MM.1S (cell line): ENCODE measurements at regions not wholly inside any gene's neighbourhood (a gene's known extent, or its start where the extent isn't known, plus 50 kb on each side); places are given as distances from the start of the nearest gene placed in this dataset.

Experiments
- DNase-seq: peaks from one replicate; pipeline ENCODE4 v3.0.0-alpha.2; 2015
- H2AFZ ChIP-seq: fragments of 300-600 bp; sonication (generic); 2 replicates; pipeline ENCODE4 v1.6.0; 2016; ENCODE audit warnings: antibody characterized with exemption, low read length
- H3F3A ChIP-seq: fragments of 300-600 bp; sonication (generic); 2 replicates; pipeline ENCODE4 v1.6.1; 2016; ENCODE audit warnings: mild to moderate bottlenecking, antibody characterized with exemption, low read length, moderate library complexity, mixed read lengths; ENCODE audit not compliant: insufficient read depth
- H3K27ac ChIP-seq: fragments of 300-600 bp; sonication (generic); 2 replicates; pipeline ENCODE4 v1.5.1; 2016; ENCODE audit warnings: mild to moderate bottlenecking, low read length
- H3K27me3 ChIP-seq: fragments of 300-600 bp; sonication (generic); replicated peaks from 2 replicates; pipeline ENCODE4 v1.6.0; 2016; ENCODE audit warnings: low read length; ENCODE audit not compliant: insufficient read depth
- H3K36me3 ChIP-seq: fragments of 300-600 bp; sonication (generic); replicated peaks from 2 replicates; pipeline ENCODE4 v1.6.1; 2016; ENCODE audit warnings: mild to moderate bottlenecking, low read length, mixed read lengths; ENCODE audit not compliant: insufficient read depth
- H3K4me1 ChIP-seq: fragments of 300-600 bp; sonication (generic); 2 replicates; pipeline ENCODE4 v1.6.1; 2016; ENCODE audit warnings: low read length, mixed read lengths
- H3K4me2 ChIP-seq: fragments of 300-600 bp; sonication (generic); 2 replicates; pipeline ENCODE4 v1.6.0; 2016; ENCODE audit warnings: low read depth, low read length
- H3K4me3 ChIP-seq: fragments of 300-600 bp; sonication (generic); 2 replicates; pipeline ENCODE4 v1.5.1; 2016; ENCODE audit warnings: low read length, mixed read lengths
- H3K79me2 ChIP-seq: fragments of 300-600 bp; sonication (generic); 2 replicates; pipeline ENCODE4 v1.6.1; 2016; ENCODE audit warnings: mixed run types, low read length, mixed read lengths
- H3K9ac ChIP-seq: fragments of 300-600 bp; sonication (generic); 2 replicates; pipeline ENCODE4 v1.6.1; 2016; ENCODE audit warnings: low read length, mixed read lengths
- H3K9me2 ChIP-seq: fragments of 300-600 bp; sonication (generic); replicated peaks from 2 replicates; pipeline ENCODE4 v1.6.1; 2016; ENCODE audit warnings: mild to moderate bottlenecking, low read length, mixed read lengths; ENCODE audit not compliant: insufficient read depth
- H3K9me3 ChIP-seq: fragments of 300-600 bp; sonication (generic); replicated peaks from 2 replicates; pipeline ENCODE4 v1.6.1; 2016; ENCODE audit warnings: mild to moderate bottlenecking, low read length, mixed read lengths; ENCODE audit not compliant: insufficient read depth
- H4K20me1 ChIP-seq: fragments of 300-600 bp; sonication (generic); 2 replicates; pipeline ENCODE4 v1.6.1; 2016; ENCODE audit warnings: mild to moderate bottlenecking, low read length, moderate library complexity, mixed read lengths; ENCODE audit not compliant: insufficient read depth
- CTCF ChIP-seq: fragments of 300-600 bp; sonication (generic); IDR thresholded peaks from 2 replicates; pipeline ENCODE4 v1.5.1; 2016; ENCODE audit warnings: antibody characterized with exemption, low read length, mixed read lengths
- EZH2 ChIP-seq: fragments of 300-600 bp; sonication (generic); optimal IDR thresholded peaks from 2 replicates; pipeline ENCODE3; 2017; ENCODE audit warnings: low read depth, mild to moderate bottlenecking, antibody characterized with exemption, low read length, mixed read lengths
- EZH2phosphoT487 ChIP-seq: fragments of 300-600 bp; sonication (generic); IDR thresholded peaks from 2 replicates; pipeline ENCODE4 v1.6.1; 2018; ENCODE audit warnings: antibody characterized with exemption, low read length

GRCh38 chr2:190117305-190117704 is 54.8 kb upstream of the MSTN start:
- no peak overlapping the region for H2AFZ ChIP-seq
- no peak overlapping the region for H3K4me2 ChIP-seq
- no peaks in the 10 kb centered on the region; the same call in 1 of the 2 replicates for H3K4me1 ChIP-seq
- DNase-seq, result no peak
- H3K79me2 ChIP-seq, result no peaks in the 10 kb centered on the region
- H3K9me3 ChIP-seq, result no peaks in the 10 kb centered on the region
- no peak overlapping the region for H3K9ac ChIP-seq
- TF ChIP-seq CTCF (no peak), EZH2phosphoT487 (no peak), EZH2 (no peak)
- H4K20me1 ChIP-seq, result no peaks in the 10 kb centered on the region
- no peak overlapping the region for H3K27ac ChIP-seq
- H3K27me3 ChIP-seq, result no peaks in the 10 kb centered on the region
- H3F3A ChIP-seq, result no peaks in the 10 kb centered on the region
- no peaks in the 10 kb centered on the region for H3K9me2 ChIP-seq
- no peaks in the 10 kb centered on the region for H3K36me3 ChIP-seq
- no peak overlapping the region for H3K4me3 ChIP-seq

GRCh38 chr2:190113000-190113399 is 50.5 kb upstream of the MSTN start:
- H3K9me2 ChIP-seq, result no peaks in the 10 kb centered on the region
- H3K4me3 ChIP-seq, result no peak overlapping the region
- no peaks in the 10 kb centered on the region for H3K27me3 ChIP-seq
- no peaks in the 10 kb centered on the region for H3K36me3 ChIP-seq
- H3K27ac ChIP-seq, result no peak overlapping the region
- H3K9ac ChIP-seq, result no peak overlapping the region
- no peak overlapping the region for H3K4me2 ChIP-seq
- H3K4me1 ChIP-seq, result no peaks in the 10 kb centered on the region
- no peak for TF ChIP-seq CTCF
- H4K20me1 ChIP-seq, result no peaks in the 10 kb centered on the region
- no peaks in the 10 kb centered on the region for H3K79me2 ChIP-seq
- no peak for DNase-seq
- no peaks in the 10 kb centered on the region for H3K9me3 ChIP-seq
- no peak overlapping the region for H2AFZ ChIP-seq
- H3F3A ChIP-seq, result no peaks in the 10 kb centered on the region
